WTC11 (cell line): ENCODE measurements at regions not wholly inside any gene's neighbourhood (a gene's known extent, or its start where the extent isn't known, plus 50 kb on each side); places are given as distances from the start of the nearest gene placed in this dataset.

Source experiments
- ATAC-seq: fragments of 200-7000 bp; cut with Tn5 transposase; 2 replicates; pipeline ENCODE4 v1.10.0; 2021; ENCODE audit warnings: mild to moderate bottlenecking, moderate library complexity
- CTCF ChIA-PET: fragments of 300-600 bp; sonication (Branson Sonifier 250); formaldehyde crosslinking; loops from one replicate; lab custom pipeline; 2021; ENCODE audit warnings: antibody characterized with exemption; lab: Charles Lee
- POLR2A ChIA-PET: fragments of 350-600 bp; sonication (Branson Sonifier 250); formaldehyde crosslinking; loops from one replicate; lab custom pipeline; 2021; ENCODE audit warnings: antibody characterized with exemption; lab: Charles Lee
- DNase-seq: peaks from one replicate; pipeline ENCODE4 v3.0.0; 2021; ENCODE audit warnings: low spot score
- H3K27ac Mint-ChIP-seq: 2 replicates; pipeline ENCODE4 v1.8.0; 2021; ENCODE audit warnings: mixed read lengths
- H3K27me3 Mint-ChIP-seq: 2 replicates; pipeline ENCODE4 v1.8.0; 2021; ENCODE audit warnings: low read depth, mild to moderate bottlenecking, moderate library complexity, mixed read lengths
- H3K36me3 Mint-ChIP-seq: 2 replicates; pipeline ENCODE4 v1.8.0; 2021; ENCODE audit warnings: mixed read lengths
- H3K4me1 Mint-ChIP-seq: 2 replicates; pipeline ENCODE4 v1.8.0; 2022; ENCODE audit warnings: mixed read lengths
- H3K4me3 Mint-ChIP-seq: 2 replicates; pipeline ENCODE4 v1.8.0; 2021; ENCODE audit warnings: mild to moderate bottlenecking, moderate library complexity, mixed read lengths
- H3K9me3 Mint-ChIP-seq: 2 replicates; pipeline ENCODE4 v1.8.0; 2021; ENCODE audit warnings: mixed read lengths
- AFF4 ChIP-seq: sonication (generic); formaldehyde crosslinking; IDR thresholded peaks from 2 replicates; pipeline ENCODE4 v1.8.1; 2023; ENCODE audit warnings: mild to moderate bottlenecking, missing genetic modification reagents, borderline replicate concordance
- EMX1 ChIP-seq: fragments of 250-450 bp; sonication (Bioruptor Pico); IDR thresholded peaks from 2 replicates; pipeline ENCODE4 v1.8.0; 2021; ENCODE audit warnings: mild to moderate bottlenecking
- FOXP1 ChIP-seq: sonication (generic); formaldehyde crosslinking; IDR thresholded peaks from 2 replicates; pipeline ENCODE4 v1.8.0; 2022; ENCODE audit warnings: missing genetic modification reagents, mild to moderate bottlenecking, moderate library complexity, borderline replicate concordance
- GABPB1 ChIP-seq: sonication (generic); formaldehyde crosslinking; IDR thresholded peaks from 2 replicates; pipeline ENCODE4 v1.8.1; 2023; ENCODE audit warnings: mild to moderate bottlenecking, missing genetic modification reagents
- HMGA2 ChIP-seq: fragments of 250-450 bp; sonication (Bioruptor Pico); IDR thresholded peaks from 2 replicates; pipeline ENCODE4 v1.4.0; 2021; ENCODE audit warnings: mild to moderate bottlenecking, moderate library complexity
- MYBL2 ChIP-seq: sonication (generic); formaldehyde crosslinking; IDR thresholded peaks from 2 replicates; pipeline ENCODE4 v1.8.1; 2023; ENCODE audit warnings: mild to moderate bottlenecking, moderate library complexity, missing genetic modification reagents
- TCF7 ChIP-seq: sonication (generic); formaldehyde crosslinking; IDR thresholded peaks from 2 replicates; pipeline ENCODE4 v1.8.0; 2022; ENCODE audit warnings: mild to moderate bottlenecking, low read depth, missing genetic modification reagents, moderate library complexity
- ZBTB21 ChIP-seq: sonication (generic); formaldehyde crosslinking; IDR thresholded peaks from 2 replicates; pipeline ENCODE4 v1.8.1; 2023; ENCODE audit warnings: mild to moderate bottlenecking, missing genetic modification reagents, borderline replicate concordance
- ZNF138 ChIP-seq: sonication (generic); formaldehyde crosslinking; conservative IDR thresholded peaks from 2 replicates; pipeline ENCODE4 v1.8.1; 2022; ENCODE audit warnings: mild to moderate bottlenecking, moderate library complexity, missing genetic modification reagents
- ZNF512 ChIP-seq: sonication (generic); formaldehyde crosslinking; IDR thresholded peaks from 2 replicates; pipeline ENCODE4 v1.8.1; 2022; ENCODE audit warnings: missing genetic modification reagents, borderline replicate concordance
- TF ChIP-seq, protein P1 (sequence below): sonication (generic); formaldehyde crosslinking; IDR thresholded peaks from 2 replicates; pipeline ENCODE4 v1.8.0; 2022; ENCODE audit warnings: missing genetic modification reagents
- TF ChIP-seq, protein P2 (sequence below): sonication (generic); formaldehyde crosslinking; IDR thresholded peaks from 2 replicates; pipeline ENCODE4 v1.8.1; 2022; ENCODE audit warnings: low read depth, mild to moderate bottlenecking, moderate library complexity, missing genetic modification reagents, borderline replicate concordance
- TF ChIP-seq, protein P3 (sequence below): sonication (generic); formaldehyde crosslinking; IDR thresholded peaks from 2 replicates; pipeline ENCODE4 v1.8.1; 2022; ENCODE audit warnings: mild to moderate bottlenecking, missing genetic modification reagents, moderate library complexity, borderline replicate concordance
- TF ChIP-seq, protein P4 (sequence below): sonication (generic); formaldehyde crosslinking; IDR thresholded peaks from 2 replicates; pipeline ENCODE4 v1.8.0; 2022; ENCODE audit warnings: mild to moderate bottlenecking, missing genetic modification reagents

- TF ChIP-seq, protein P1, sequence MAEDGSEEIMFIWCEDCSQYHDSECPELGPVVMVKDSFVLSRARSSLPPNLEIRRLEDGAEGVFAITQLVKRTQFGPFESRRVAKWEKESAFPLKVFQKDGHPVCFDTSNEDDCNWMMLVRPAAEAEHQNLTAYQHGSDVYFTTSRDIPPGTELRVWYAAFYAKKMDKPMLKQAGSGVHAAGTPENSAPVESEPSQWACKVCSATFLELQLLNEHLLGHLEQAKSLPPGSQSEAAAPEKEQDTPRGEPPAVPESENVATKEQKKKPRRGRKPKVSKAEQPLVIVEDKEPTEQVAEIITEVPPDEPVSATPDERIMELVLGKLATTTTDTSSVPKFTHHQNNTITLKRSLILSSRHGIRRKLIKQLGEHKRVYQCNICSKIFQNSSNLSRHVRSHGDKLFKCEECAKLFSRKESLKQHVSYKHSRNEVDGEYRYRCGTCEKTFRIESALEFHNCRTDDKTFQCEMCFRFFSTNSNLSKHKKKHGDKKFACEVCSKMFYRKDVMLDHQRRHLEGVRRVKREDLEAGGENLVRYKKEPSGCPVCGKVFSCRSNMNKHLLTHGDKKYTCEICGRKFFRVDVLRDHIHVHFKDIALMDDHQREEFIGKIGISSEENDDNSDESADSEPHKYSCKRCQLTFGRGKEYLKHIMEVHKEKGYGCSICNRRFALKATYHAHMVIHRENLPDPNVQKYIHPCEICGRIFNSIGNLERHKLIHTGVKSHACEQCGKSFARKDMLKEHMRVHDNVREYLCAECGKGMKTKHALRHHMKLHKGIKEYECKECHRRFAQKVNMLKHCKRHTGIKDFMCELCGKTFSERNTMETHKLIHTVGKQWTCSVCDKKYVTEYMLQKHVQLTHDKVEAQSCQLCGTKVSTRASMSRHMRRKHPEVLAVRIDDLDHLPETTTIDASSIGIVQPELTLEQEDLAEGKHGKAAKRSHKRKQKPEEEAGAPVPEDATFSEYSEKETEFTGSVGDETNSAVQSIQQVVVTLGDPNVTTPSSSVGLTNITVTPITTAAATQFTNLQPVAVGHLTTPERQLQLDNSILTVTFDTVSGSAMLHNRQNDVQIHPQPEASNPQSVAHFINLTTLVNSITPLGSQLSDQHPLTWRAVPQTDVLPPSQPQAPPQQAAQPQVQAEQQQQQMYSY (CRISPR knock-in tag) = no peak
- no peak for TF ChIP-seq GABPB1 (CRISPR knock-in tag)
Observed at GRCh38 chrX:39019056-39019455, 217.8 kb downstream of the MID1IP1 start (continued).

GRCh38 chrX:39020051-39020669 is 218.9 kb downstream of the MID1IP1 start:
- Mint-ChIP-seq H3K27ac (no peak overlapping the region), H3K36me3 (no peaks in the 10 kb centered on the region), H3K9me3 (no peaks in the 10 kb centered on the region), H3K4me1 (peaks cover 7% of the 10 kb centered on the region), H3K27me3 (peaks cover 2% of the 10 kb centered on the region; the same call in 1 of the 2 replicates), H3K4me3 (no peak overlapping the region)
- DNase-seq (no peak), ATAC-seq (no peak)
- no peak for TF ChIP-seq TCF7 (CRISPR knock-in tag)
- TF ChIP-seq, protein P2, sequence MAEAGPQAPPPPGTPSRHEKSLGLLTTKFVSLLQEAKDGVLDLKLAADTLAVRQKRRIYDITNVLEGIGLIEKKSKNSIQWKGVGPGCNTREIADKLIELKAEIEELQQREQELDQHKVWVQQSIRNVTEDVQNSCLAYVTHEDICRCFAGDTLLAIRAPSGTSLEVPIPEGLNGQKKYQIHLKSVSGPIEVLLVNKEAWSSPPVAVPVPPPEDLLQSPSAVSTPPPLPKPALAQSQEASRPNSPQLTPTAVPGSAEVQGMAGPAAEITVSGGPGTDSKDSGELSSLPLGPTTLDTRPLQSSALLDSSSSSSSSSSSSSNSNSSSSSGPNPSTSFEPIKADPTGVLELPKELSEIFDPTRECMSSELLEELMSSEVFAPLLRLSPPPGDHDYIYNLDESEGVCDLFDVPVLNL (CRISPR knock-in tag) = no peak
- no peak for TF ChIP-seq AFF4
- TF ChIP-seq, protein P3, sequence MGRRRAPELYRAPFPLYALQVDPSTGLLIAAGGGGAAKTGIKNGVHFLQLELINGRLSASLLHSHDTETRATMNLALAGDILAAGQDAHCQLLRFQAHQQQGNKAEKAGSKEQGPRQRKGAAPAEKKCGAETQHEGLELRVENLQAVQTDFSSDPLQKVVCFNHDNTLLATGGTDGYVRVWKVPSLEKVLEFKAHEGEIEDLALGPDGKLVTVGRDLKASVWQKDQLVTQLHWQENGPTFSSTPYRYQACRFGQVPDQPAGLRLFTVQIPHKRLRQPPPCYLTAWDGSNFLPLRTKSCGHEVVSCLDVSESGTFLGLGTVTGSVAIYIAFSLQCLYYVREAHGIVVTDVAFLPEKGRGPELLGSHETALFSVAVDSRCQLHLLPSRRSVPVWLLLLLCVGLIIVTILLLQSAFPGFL (CRISPR knock-in tag) = no peak
- TF ChIP-seq ZBTB21 (CRISPR knock-in tag) = no peak
- no peak for TF ChIP-seq FOXP1 (CRISPR knock-in tag)
- CTCF ChIA-PET = interaction anchor here (2.5 kb wide), 1 partner anchor 132 kb away, joined by 7 read pairs; no protein-coding TSS in a partner anchor
- POLR2A ChIA-PET = no interaction called here

- H3K4me3 Mint-ChIP-seq = no peak overlapping the region
- no peak for DNase-seq
- CTCF ChIA-PET = no interaction called here
- H3K27ac Mint-ChIP-seq = no peak overlapping the region
- H3K27me3 Mint-ChIP-seq = no peaks in the 10 kb centered on the region
- H3K4me1 Mint-ChIP-seq = peaks cover 7% of the 10 kb centered on the region
- no peaks in the 10 kb centered on the region for H3K9me3 Mint-ChIP-seq
- POLR2A ChIA-PET = no interaction called here
- no peak for TF ChIP-seq MYBL2 (CRISPR knock-in tag)
- ATAC-seq = no peak
- no peaks in the 10 kb centered on the region for H3K36me3 Mint-ChIP-seq
Observed at GRCh38 chrX:39022106-39022505, 220.8 kb downstream of the MID1IP1 start.

- peaks cover 4% of the 10 kb centered on the region for H3K4me1 Mint-ChIP-seq
- TF ChIP-seq ZNF512 (CRISPR knock-in tag) = no peak
- TF ChIP-seq, protein P4, sequence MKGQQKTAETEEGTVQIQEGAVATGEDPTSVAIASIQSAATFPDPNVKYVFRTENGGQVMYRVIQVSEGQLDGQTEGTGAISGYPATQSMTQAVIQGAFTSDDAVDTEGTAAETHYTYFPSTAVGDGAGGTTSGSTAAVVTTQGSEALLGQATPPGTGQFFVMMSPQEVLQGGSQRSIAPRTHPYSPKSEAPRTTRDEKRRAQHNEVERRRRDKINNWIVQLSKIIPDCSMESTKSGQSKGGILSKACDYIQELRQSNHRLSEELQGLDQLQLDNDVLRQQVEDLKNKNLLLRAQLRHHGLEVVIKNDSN = no peak
- TF ChIP-seq ZNF138 (CRISPR knock-in tag) = no peak
- TF ChIP-seq EMX1 (CRISPR knock-in tag) = no peak
- TF ChIP-seq HMGA2 = no peak
- H3K9me3 Mint-ChIP-seq = peaks cover 30% of the 10 kb centered on the region
- DNase-seq (no peak), ATAC-seq (no peak)
- H3K27ac Mint-ChIP-seq = no peak overlapping the region
- no peak overlapping the region for H3K4me3 Mint-ChIP-seq
- CTCF ChIA-PET = no interaction called here
- H3K27me3 Mint-ChIP-seq = peaks cover 2% of the 10 kb centered on the region; the same call in 1 of the 2 replicates
- POLR2A ChIA-PET = no interaction called here
- H3K36me3 Mint-ChIP-seq = peaks cover 22% of the 10 kb centered on the region
Observed at GRCh38 chrX:39029221-39029620, 228.0 kb downstream of the MID1IP1 start.
